ENCODE measurements at regions not wholly inside any gene's neighbourhood (a gene's known extent, or its start where the extent isn't known, plus 50 kb on each side); places are given as distances from the start of the nearest gene placed in this dataset.

GRCh38 chr12:105423237-105423636 is 92.7 kb downstream of the C12orf75 start:
- DNase-seq (ENCODE audit: low read depth) = no peak
- no peak for TF ChIP-seq CTCF (conservative IDR thresholded peaks at IDR 0.05; ENCODE audit: low read length)
- H3K4me3 ChIP-seq (ENCODE audit: low read length) = no peak overlapping the region

- no peak overlapping the region for H3K4me3 ChIP-seq (ENCODE audit: low read length)
- TF ChIP-seq CTCF (conservative IDR thresholded peaks at IDR 0.05; ENCODE audit: low read length) = no peak
- no peak for DNase-seq (ENCODE audit: low read depth)
Measured at GRCh38 chr12:105423921-105424320, 93.4 kb downstream of the C12orf75 start.

- no peak for DNase-seq (ENCODE audit: low read depth)
- no peak for TF ChIP-seq CTCF (conservative IDR thresholded peaks at IDR 0.05; ENCODE audit: low read length)
- no peak overlapping the region for H3K4me3 ChIP-seq (ENCODE audit: low read length)
Measured at GRCh38 chr12:105425254-105426174, 95.0 kb downstream of the C12orf75 start.

GRCh38 chr12:105426766-105427165 is 96.3 kb downstream of the C12orf75 start:
- no peak for TF ChIP-seq CTCF (conservative IDR thresholded peaks at IDR 0.05; ENCODE audit: low read length)
- H3K4me3 ChIP-seq (ENCODE audit: low read length) = no peak overlapping the region
- no peak for DNase-seq (ENCODE audit: low read depth)

GRCh38 chr12:105427883-105428282 is 97.4 kb downstream of the C12orf75 start:
- DNase-seq (ENCODE audit: low read depth) = peak; percentile 30
- no peak overlapping the region for H3K4me3 ChIP-seq (ENCODE audit: low read length)
- peak; percentile 26 for TF ChIP-seq CTCF (conservative IDR thresholded peaks at IDR 0.05; ENCODE audit: low read length)

GRCh38 chr12:105428793-105429395 is 98.4 kb downstream of the C12orf75 start:
- peak; percentile 57 for DNase-seq (ENCODE audit: low read depth)
- H3K4me3 ChIP-seq (ENCODE audit: low read length) = no peak overlapping the region
- no peak for TF ChIP-seq CTCF (conservative IDR thresholded peaks at IDR 0.05; ENCODE audit: low read length)

GRCh38 chr12:105429511-105429910 is 99.0 kb downstream of the C12orf75 start:
- no peak for DNase-seq (ENCODE audit: low read depth)
- no peak for TF ChIP-seq CTCF (conservative IDR thresholded peaks at IDR 0.05; ENCODE audit: low read length)
- no peak overlapping the region for H3K4me3 ChIP-seq (ENCODE audit: low read length)

Data from AG10803 (cell line).